ENCODE measurements at regions not wholly inside any gene's neighbourhood (a gene's known extent, or its start where the extent isn't known, plus 50 kb on each side); places are given as distances from the start of the nearest gene placed in this dataset.

DNA sequence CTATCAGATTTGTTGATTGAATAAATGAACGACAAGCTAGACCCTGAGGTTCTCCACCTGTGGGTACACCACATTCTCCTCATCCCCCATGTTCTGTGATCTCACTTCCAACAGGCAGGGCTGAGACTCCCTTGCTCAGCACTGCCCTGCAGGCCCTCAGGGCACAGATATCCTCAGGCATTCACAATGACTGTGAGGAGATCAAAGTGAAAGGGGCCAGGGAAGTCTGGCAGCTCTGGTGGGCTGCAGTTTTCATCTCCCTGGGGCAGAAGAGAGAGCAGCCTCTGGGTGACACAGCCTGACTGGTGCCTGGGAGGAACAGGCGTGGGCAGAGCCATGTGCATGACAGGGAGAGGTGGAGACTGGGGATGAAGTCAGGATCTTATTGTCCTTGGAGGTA, 142.4 kb upstream of the C9orf72 start (continued):
- TF ChIP-seq, protein P1, sequence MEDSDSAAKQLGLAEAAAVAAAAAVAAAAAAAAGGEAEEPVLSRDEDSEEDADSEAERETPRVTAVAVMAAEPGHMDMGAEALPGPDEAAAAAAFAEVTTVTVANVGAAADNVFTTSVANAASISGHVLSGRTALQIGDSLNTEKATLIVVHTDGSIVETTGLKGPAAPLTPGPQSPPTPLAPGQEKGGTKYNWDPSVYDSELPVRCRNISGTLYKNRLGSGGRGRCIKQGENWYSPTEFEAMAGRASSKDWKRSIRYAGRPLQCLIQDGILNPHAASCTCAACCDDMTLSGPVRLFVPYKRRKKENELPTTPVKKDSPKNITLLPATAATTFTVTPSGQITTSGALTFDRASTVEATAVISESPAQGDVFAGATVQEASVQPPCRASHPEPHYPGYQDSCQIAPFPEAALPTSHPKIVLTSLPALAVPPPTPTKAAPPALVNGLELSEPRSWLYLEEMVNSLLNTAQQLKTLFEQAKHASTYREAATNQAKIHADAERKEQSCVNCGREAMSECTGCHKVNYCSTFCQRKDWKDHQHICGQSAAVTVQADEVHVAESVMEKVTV (CRISPR knock-in tag; IDR thresholded peaks at IDR 0.05): no peak

DNA sequence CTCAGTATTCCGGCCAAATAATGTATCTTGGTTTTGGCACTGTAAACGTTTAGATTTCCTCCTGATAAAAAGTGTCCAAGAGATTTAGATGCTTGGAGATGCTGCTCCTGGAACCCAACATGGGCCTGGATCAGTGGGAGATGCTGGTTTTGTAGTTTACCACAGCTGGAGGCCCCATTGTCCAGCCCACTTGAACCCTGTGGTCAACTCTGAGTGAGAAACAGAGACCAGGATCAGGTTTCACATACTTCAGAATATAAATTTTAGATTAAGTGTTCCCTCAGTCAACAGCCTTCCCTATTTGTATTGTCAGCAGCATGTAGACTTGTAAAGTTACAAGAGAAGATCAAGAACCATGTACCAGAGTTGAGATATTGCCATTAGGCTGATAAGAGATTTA, 144.7 kb upstream of the C9orf72 start:
- Histone ChIP-seq H3K4me3 (no peak overlapping the region), H2AFZ (ENCODE audit: low read depth, low read length) (no peak overlapping the region), H3K36me3 (ENCODE audit: control insufficient read depth, insufficient read depth, low read length) (no peaks in the 10 kb centered on the region), H3K9me3 (replicated peaks; ENCODE audit: control insufficient read depth, insufficient read depth, low read depth, low read length) (no peaks in the 10 kb centered on the region), H3K4me2 (ENCODE audit: insufficient read depth, low read length) (no peak overlapping the region), H3K9ac (ENCODE audit: insufficient read depth in 1 of 2, low read depth in 2 of 2, low read length in 2 of 2) (no peak overlapping the region), H3K4me1 (replicated peaks in 1 of 2; ENCODE audit: control insufficient read depth in 2 of 2, insufficient read depth in 2 of 2, low read length in 2 of 2) (no peaks in the 10 kb centered on the region), H3K79me2 (ENCODE audit: control insufficient read depth, insufficient read depth, low read length) (no peaks in the 10 kb centered on the region), H3K27ac (ENCODE audit: extremely low read depth, low read depth, low read length) (no peak overlapping the region), H3K9me1 (ENCODE audit: control insufficient read depth, insufficient read depth, low read length) (no peaks in the 10 kb centered on the region), H4K20me1 (replicated peaks; ENCODE audit: control insufficient read depth, insufficient read depth, low read length) (no peaks in the 10 kb centered on the region), H3K27me3 (ENCODE audit: control insufficient read depth in 2 of 2, insufficient read depth in 2 of 2, low read length in 2 of 2) (no peaks in the 10 kb centered on the region)
- in situ Hi-C loops (cut with MboI): no loop called here
- ChIA-PET CTCF (ENCODE audit: low intra/inter-chr PET ratio) (no interaction called here), POLR2A (no interaction called here)
- DNase-seq (ENCODE audit: extremely low read depth in 1 of 4, low spot score in 3 of 4) (no peak), FAIRE-seq (no peak), ATAC-seq (no peak)
- BruUV-seq (replicated peaks): no TSS peak
- WGBS (ENCODE audit: insufficient coverage, low coverage, missing lambda C conversion rate): 0% methylated on average over 2 of the region's 2 CpGs
- intact Hi-C loops (cut with micrococcal nuclease): no loop called here
- TF ChIP-seq ZNF143 (CRISPR knock-in tag; IDR thresholded peaks at IDR 0.05): no peak
- no peak for TF ChIP-seq POLR2AphosphoS2 (IDR thresholded peaks at IDR 0.05; ENCODE audit: low read length)
- no peak for TF ChIP-seq RAD21 (CRISPR knock-in tag; conservative IDR thresholded peaks at IDR 0.05 in 1 of 2, IDR thresholded peaks at IDR 0.05 in 1 of 2)
- TF ChIP-seq ZFX (CRISPR knock-in tag; IDR thresholded peaks at IDR 0.05): no peak
- no peak for TF ChIP-seq KAT2B (IDR thresholded peaks at IDR 0.05; ENCODE audit: low read depth, low read length)
- no peak for TF ChIP-seq LEF1 (IDR thresholded peaks at IDR 0.05)
- TF ChIP-seq EZH2 (IDR thresholded peaks at IDR 0.05; ENCODE audit: borderline replicate concordance, low read depth, low read length): no peak
- no peak for TF ChIP-seq NFE2L1 (tag; IDR thresholded peaks at IDR 0.05; ENCODE audit: borderline replicate concordance, low read depth)
- TF ChIP-seq, protein P2, sequence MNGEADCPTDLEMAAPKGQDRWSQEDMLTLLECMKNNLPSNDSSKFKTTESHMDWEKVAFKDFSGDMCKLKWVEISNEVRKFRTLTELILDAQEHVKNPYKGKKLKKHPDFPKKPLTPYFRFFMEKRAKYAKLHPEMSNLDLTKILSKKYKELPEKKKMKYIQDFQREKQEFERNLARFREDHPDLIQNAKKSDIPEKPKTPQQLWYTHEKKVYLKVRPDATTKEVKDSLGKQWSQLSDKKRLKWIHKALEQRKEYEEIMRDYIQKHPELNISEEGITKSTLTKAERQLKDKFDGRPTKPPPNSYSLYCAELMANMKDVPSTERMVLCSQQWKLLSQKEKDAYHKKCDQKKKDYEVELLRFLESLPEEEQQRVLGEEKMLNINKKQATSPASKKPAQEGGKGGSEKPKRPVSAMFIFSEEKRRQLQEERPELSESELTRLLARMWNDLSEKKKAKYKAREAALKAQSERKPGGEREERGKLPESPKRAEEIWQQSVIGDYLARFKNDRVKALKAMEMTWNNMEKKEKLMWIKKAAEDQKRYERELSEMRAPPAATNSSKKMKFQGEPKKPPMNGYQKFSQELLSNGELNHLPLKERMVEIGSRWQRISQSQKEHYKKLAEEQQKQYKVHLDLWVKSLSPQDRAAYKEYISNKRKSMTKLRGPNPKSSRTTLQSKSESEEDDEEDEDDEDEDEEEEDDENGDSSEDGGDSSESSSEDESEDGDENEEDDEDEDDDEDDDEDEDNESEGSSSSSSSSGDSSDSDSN (IDR thresholded peaks at IDR 0.05; ENCODE audit: borderline replicate concordance in 1 of 2, low read depth in 2 of 2, low read length in 2 of 2): no peak
- TF ChIP-seq MIER1 (IDR thresholded peaks at IDR 0.05; ENCODE audit: low read depth): no peak
- no peak for TF ChIP-seq SPI1 (IDR thresholded peaks at IDR 0.05; ENCODE audit: borderline replicate concordance, low read depth, low read length)
- no peak for TF ChIP-seq MECOM (CRISPR knock-in tag; IDR thresholded peaks at IDR 0.05)

Data from K562 (cell line).